Thoracic aorta (tissue), 2 donors: ENCODE measurements at regions not wholly inside any gene's neighbourhood (a gene's known extent, or its start where the extent isn't known, plus 50 kb on each side); places are given as distances from the start of the nearest gene placed in this dataset.
A peak's percentile ranks its signal among the peaks of the same experiment; 100 is the strongest.

Experiments
- ATAC-seq: fragments of 150-250 bp; one replicate; pipeline ENCODE4 v1.8.0; 2017; ENCODE audit warnings: low read depth; ENCODE audit not compliant: insufficient number of reproducible peaks, low FRiP score
- DNase-seq: peaks from one replicate; pipeline ENCODE4 v3.0.0-alpha.2; 2020; ENCODE audit warnings: low spot score
- H3K27ac ChIP-seq, 2 donors: fragments of 200-600 bp; sonication (generic); 1 replicate in 1 of 2; 2 replicates in 1 of 2; pipeline ENCODE4 v1.5.1; 2016; ENCODE audit warnings: mild to moderate bottlenecking in 2 of 2, moderate library complexity in 2 of 2
- H3K27me3 ChIP-seq: fragments of 200-600 bp; sonication (generic); replicated peaks from 2 replicates; pipeline ENCODE4 v1.6.0; 2016; ENCODE audit warnings: mild to moderate bottlenecking; ENCODE audit not compliant: insufficient read depth
- H3K36me3 ChIP-seq: fragments of 200-600 bp; sonication (generic); one replicate; pipeline ENCODE4 v1.5.1; 2016
- H3K4me1 ChIP-seq, 2 donors: fragments of 200-600 bp; sonication (generic); 1 replicate in 1 of 2; 2 replicates in 1 of 2; pipeline versions ENCODE4 v1.5.1 to v1.6.0; 2016; ENCODE audit warnings: low read depth in 2 of 2, mild to moderate bottlenecking in 1 of 2; ENCODE audit not compliant: control insufficient read depth in 1 of 2
- H3K4me3 ChIP-seq: fragments of 200-600 bp; sonication (generic); 2 replicates; pipeline ENCODE4 v1.5.1; 2016; ENCODE audit warnings: mild to moderate bottlenecking
- H3K9me3 ChIP-seq: fragments of 200-600 bp; sonication (generic); 2 replicates; pipeline ENCODE4 v1.5.1; 2016
- CTCF ChIP-seq: fragments of 200-600 bp; sonication (generic); IDR thresholded peaks from one replicate; pipeline ENCODE4 v1.5.1; 2019; ENCODE audit warnings: antibody characterized with exemption

DNA sequence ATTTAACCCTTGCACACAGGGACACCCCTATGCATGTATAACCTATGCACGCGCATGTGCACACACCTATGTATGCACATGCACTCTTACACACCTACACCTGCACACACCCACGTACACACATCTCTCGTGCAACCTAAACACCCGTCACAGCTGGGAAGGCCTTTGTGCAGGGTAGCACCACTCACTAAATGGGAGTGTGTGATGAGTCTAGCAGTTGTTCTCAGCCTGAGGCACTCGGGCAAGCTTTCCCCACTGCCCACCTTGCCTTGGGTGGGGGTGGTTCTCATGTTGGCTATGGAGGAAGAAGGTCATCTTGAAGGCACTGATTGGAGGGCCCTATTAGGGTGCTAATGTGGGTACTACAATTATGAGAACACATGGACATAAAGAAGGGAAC lies 85.8 kb downstream of the DLL1 start:
- no peak overlapping the region for H3K4me3 ChIP-seq
- no peak overlapping the region for H3K27ac ChIP-seq
- H3K36me3 ChIP-seq: no peaks in the 10 kb centered on the region
- H3K4me1 ChIP-seq: peaks cover 0 to 5% of the 10 kb centered on the region in 2 donors
- DNase-seq (no peak), ATAC-seq (no peak)
- H3K9me3 ChIP-seq: no peaks in the 10 kb centered on the region
- no peaks in the 10 kb centered on the region for H3K27me3 ChIP-seq
- TF ChIP-seq CTCF: no peak

DNA sequence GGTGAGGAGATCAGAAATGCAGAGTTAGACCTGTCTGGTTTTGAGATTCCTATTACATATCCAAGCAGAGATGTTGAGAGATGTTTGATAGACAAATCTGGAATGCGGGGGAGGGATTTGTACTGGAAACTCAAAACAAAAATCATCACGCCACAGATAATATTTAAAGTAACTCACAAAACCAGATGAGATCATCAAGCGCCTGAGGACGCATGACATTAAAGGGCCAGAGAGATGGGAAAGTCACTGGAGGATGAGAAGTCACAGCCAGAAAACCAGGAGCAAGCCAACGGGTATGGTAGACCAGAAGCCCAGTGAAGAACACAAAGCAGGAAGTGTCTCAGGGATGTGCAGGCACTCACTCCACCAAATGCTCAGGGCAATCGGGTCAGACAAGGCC lies 87.7 kb downstream of the DLL1 start:
- TF ChIP-seq CTCF: no peak
- Histone ChIP-seq H3K27ac (no peak overlapping the region), H3K9me3 (no peaks in the 10 kb centered on the region), H3K36me3 (no peaks in the 10 kb centered on the region), H3K4me3 (no peak overlapping the region), H3K4me1 (peaks cover 0 to 5% of the 10 kb centered on the region in 2 donors), H3K27me3 (no peaks in the 10 kb centered on the region)
- ATAC-seq (no peak), DNase-seq (no peak)

- Histone ChIP-seq H3K4me1 (peaks cover 0 to 5% of the 10 kb centered on the region in 2 donors), H3K9me3 (no peaks in the 10 kb centered on the region), H3K27ac (no peak overlapping the region), H3K27me3 (no peaks in the 10 kb centered on the region), H3K4me3 (no peak overlapping the region), H3K36me3 (no peaks in the 10 kb centered on the region)
- no peak for ATAC-seq
- no peak for TF ChIP-seq CTCF
- DNase-seq: no peak
These were observed 88.3 kb downstream of the DLL1 start for GRCh38 chr6:170202416-170203135.

- DNase-seq (no peak), ATAC-seq (no peak)
- Histone ChIP-seq H3K27ac (no peak overlapping the region), H3K4me3 (no peak overlapping the region), H3K36me3 (no peaks in the 10 kb centered on the region), H3K9me3 (no peaks in the 10 kb centered on the region), H3K4me1 (peaks cover 0 to 5% of the 10 kb centered on the region in 2 donors), H3K27me3 (no peaks in the 10 kb centered on the region)
- TF ChIP-seq CTCF: no peak
These were observed 89.5 kb downstream of the DLL1 start for GRCh38 chr6:170201361-170201760.

DNA sequence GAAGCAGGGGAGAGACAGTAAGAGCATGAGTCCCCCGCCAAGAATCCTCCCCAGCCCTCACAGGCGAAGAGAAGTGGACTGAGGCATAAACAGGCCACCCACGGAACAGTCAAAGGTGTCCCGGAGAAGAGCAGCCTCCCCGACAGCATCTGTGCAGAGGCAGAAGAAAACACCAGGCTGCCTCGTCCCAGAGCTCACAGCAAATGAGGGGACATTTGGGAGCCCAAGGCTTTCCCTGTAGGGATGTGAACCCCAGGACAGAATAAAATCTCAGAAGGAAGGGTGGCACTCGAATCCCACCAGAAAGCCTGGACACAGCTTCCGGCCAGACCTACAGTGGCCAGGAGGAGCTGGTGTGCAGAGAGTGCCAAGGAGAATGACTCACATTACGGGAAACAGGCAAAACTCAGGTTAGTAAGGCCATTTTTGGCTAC lies 90.4 kb downstream of the DLL1 start:
- Histone ChIP-seq H3K36me3 (no peaks in the 10 kb centered on the region), H3K4me1 (peaks cover 0 to 5% of the 10 kb centered on the region in 2 donors), H3K4me3 (no peak overlapping the region), H3K9me3 (peaks cover 4% of the 10 kb centered on the region), H3K27ac (no peak overlapping the region), H3K27me3 (no peaks in the 10 kb centered on the region)
- DNase-seq: no peak
- ATAC-seq: peak; percentile 53
- TF ChIP-seq CTCF: no peak
